Lung (tissue), 11 donors: ENCODE measurements at regions not wholly inside any gene's neighbourhood (a gene's known extent, or its start where the extent isn't known, plus 50 kb on each side); places are given as distances from the start of the nearest gene placed in this dataset.

ENCODE experiments used
- ATAC-seq: fragments of 200-7000 bp; cut with Tn5 transposase; one replicate; pipeline ENCODE4 v1.9.1; 2020; ENCODE audit warnings: moderate number of reproducible peaks; ENCODE audit not compliant: insufficient read depth, low FRiP score
- DNase-seq, 3 donors: peaks; one replicate each; pipeline ENCODE4 v3.0.0-alpha.2; 2013 to 2017
- H3K27ac ChIP-seq, 2 donors: one replicate each; pipeline ENCODE4 v1.5.1; 2013; ENCODE audit warnings: mild to moderate bottlenecking in 2 of 2, moderate library complexity in 2 of 2, control low read depth in 1 of 2, inconsistent platforms in 1 of 2, low read depth in 1 of 2, low read length in 1 of 2
- H3K27me3 ChIP-seq, 3 donors: one replicate each; pipeline ENCODE4 v1.5.1; 2013; ENCODE audit warnings: low read length in 2 of 3; ENCODE audit not compliant: control insufficient read depth in 3 of 3, insufficient read depth in 3 of 3
- H3K36me3 ChIP-seq, 4 donors: one replicate each; pipeline ENCODE4 v1.5.1; 2013; ENCODE audit warnings: low read length in 4 of 4, mild to moderate bottlenecking in 1 of 4, moderate library complexity in 1 of 4; ENCODE audit not compliant: control insufficient read depth in 4 of 4, insufficient read depth in 4 of 4
- H3K4me1 ChIP-seq, 5 donors: one replicate each; pipeline ENCODE4 v1.5.1; 2013; ENCODE audit warnings: low read length in 5 of 5, mild to moderate bottlenecking in 2 of 5, moderate library complexity in 1 of 5; ENCODE audit not compliant: control insufficient read depth in 5 of 5, insufficient read depth in 5 of 5
- H3K4me3 ChIP-seq: one replicate; pipeline ENCODE4 v1.5.1; 2013; ENCODE audit warnings: mild to moderate bottlenecking, control low read depth, moderate library complexity
- H3K9ac ChIP-seq, 2 donors: one replicate each; pipeline ENCODE4 v1.5.1; 2013; ENCODE audit warnings: low read length in 2 of 2, control low read depth in 1 of 2; ENCODE audit not compliant: insufficient read depth in 1 of 2
- H3K9me3 ChIP-seq, 4 donors: one replicate each; pipeline ENCODE4 v1.5.1; 2013; ENCODE audit warnings: low read length in 3 of 4, mild to moderate bottlenecking in 1 of 4, moderate library complexity in 1 of 4; ENCODE audit not compliant: control insufficient read depth in 4 of 4, insufficient read depth in 3 of 4
- WGBS, 2 donors: extraction: QIAGEN DNeasy Blood & Tissue Kit; methylation state at CpG; one replicate each; pipeline ENCODE4 v1.1.7; 2013; 5-methylcytosine and 5-hydroxymethylcytosine counted together
- TF ChIP-seq, protein P1 (sequence below): IDR thresholded peaks from 2 replicates; pipeline ENCODE4 v1.5.1; 2012; ENCODE audit warnings: mild to moderate bottlenecking; ENCODE audit errors: control extremely low read depth, extremely low read depth
- donor health status: control.
- donor health status: control.
- donor health status: Bipolar disorder and iron deficiency.
- donor health status: healthy.
- donor health status: DM: yes; HTN: yes; CAD: no.

GRCh38 chr16:82425661-82426060 is 201.1 kb upstream of the CDH13 start:
- Histone ChIP-seq H3K36me3 (no peaks in the 10 kb centered on the region), H3K9me3 (no peaks in the 10 kb centered on the region), H3K9ac (no peak overlapping the region), H3K4me1 (no peaks in the 10 kb centered on the region), H3K4me3 (no peak overlapping the region), H3K27ac (no peak overlapping the region), H3K27me3 (peaks cover 0 to 5% (median 0%) of the 10 kb centered on the region in 3 donors)
- 52 to 68% methylated on average over 4 of the region's 4 CpGs for WGBS, 2 donors
- DNase-seq (no peak), ATAC-seq (no peak)
- TF ChIP-seq, protein P1, sequence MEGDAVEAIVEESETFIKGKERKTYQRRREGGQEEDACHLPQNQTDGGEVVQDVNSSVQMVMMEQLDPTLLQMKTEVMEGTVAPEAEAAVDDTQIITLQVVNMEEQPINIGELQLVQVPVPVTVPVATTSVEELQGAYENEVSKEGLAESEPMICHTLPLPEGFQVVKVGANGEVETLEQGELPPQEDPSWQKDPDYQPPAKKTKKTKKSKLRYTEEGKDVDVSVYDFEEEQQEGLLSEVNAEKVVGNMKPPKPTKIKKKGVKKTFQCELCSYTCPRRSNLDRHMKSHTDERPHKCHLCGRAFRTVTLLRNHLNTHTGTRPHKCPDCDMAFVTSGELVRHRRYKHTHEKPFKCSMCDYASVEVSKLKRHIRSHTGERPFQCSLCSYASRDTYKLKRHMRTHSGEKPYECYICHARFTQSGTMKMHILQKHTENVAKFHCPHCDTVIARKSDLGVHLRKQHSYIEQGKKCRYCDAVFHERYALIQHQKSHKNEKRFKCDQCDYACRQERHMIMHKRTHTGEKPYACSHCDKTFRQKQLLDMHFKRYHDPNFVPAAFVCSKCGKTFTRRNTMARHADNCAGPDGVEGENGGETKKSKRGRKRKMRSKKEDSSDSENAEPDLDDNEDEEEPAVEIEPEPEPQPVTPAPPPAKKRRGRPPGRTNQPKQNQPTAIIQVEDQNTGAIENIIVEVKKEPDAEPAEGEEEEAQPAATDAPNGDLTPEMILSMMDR, result no peak

DNA sequence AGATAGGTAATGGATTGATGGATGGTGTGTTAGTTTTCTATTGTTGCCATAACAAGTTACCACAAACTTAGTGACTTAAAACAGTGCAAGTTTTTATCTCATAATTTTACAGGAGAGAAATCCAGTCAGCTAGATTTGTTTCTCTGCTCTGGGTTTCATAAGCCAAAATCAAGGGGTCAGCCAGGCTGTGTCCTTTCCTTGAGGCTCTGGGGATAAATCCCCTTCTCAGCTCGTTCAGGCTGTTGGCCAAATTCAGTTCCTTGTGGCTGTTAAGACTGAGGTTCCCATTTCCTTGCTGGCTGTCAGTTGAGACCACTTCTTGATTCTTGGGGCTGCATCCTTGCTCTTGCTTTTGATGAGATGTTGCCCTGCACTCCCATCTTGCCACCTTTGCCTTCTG is 204.9 kb upstream of the CDH13 start:
- 30 to 38% methylated on average over 1 of the region's 1 CpG for WGBS, 2 donors
- no peak for ATAC-seq

DNA sequence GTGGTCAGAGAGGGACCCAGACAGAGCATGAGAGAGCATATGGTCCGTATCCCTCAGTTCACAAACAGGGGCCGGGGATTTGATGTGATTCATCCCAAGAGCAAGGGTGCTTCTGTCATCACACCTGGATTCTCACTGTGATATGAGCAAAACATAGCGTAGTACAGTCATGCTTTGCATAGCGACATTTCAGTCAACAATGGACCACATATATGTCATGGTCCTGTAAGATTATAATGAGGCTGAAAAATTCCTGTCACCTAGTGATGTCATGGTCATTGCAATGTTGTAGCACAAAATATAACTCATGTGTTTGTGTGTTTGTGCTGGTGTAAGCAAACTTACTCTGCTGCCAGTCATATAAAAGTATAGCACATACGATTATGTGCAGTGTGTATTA is 207.4 kb upstream of the CDH13 start:
- H3K36me3 ChIP-seq, result no peaks in the 10 kb centered on the region

More for the DNA sequence above, 204.9 kb upstream of the CDH13 start:
- H3K27ac ChIP-seq, result no peak overlapping the region
- TF ChIP-seq, protein P1, result no peak
- no peaks in the 10 kb centered on the region for H3K36me3 ChIP-seq
- H3K9me3 ChIP-seq, result no peaks in the 10 kb centered on the region
- no peak overlapping the region for H3K9ac ChIP-seq
- no peak overlapping the region for H3K4me3 ChIP-seq
- H3K4me1 ChIP-seq, result no peaks in the 10 kb centered on the region
- no peak for DNase-seq
- no peaks in the 10 kb centered on the region for H3K27me3 ChIP-seq

More for the DNA sequence above, 207.4 kb upstream of the CDH13 start:
- no peaks in the 10 kb centered on the region for H3K9me3 ChIP-seq
- no peak overlapping the region for H3K27ac ChIP-seq
- 89 to 92% methylated on average over 5 of the region's 5 CpGs for WGBS, 2 donors
- no peaks in the 10 kb centered on the region for H3K4me1 ChIP-seq
- TF ChIP-seq, protein P1, result no peak
- DNase-seq (no peak), ATAC-seq (no peak)
- H3K4me3 ChIP-seq, result no peak overlapping the region
- no peaks in the 10 kb centered on the region for H3K27me3 ChIP-seq
- no peak overlapping the region for H3K9ac ChIP-seq
